Fibroblast of skin of left biceps (primary cell): ENCODE measurements at regions not wholly inside any gene's neighbourhood (a gene's known extent, or its start where the extent isn't known, plus 50 kb on each side); places are given as distances from the start of the nearest gene placed in this dataset.
A peak's percentile ranks its signal among the peaks of the same experiment; 100 is the strongest.
"Not testable (repeated sequence)": the region's sequence is repeated elsewhere in the genome, so short reads cannot be mapped to it uniquely, and the experiment has no call there.

Experiments
- DNase-seq, 2 experiments: peaks; one replicate each; pipeline ENCODE4 v3.0.0-alpha.2; 2013; ENCODE audit warnings: low read depth in 2 of 2

- DNase-seq: no peak
Measured at GRCh38 chr2:160792837-160793236, 299.2 kb upstream of the RBMS1 start.

- DNase-seq: no peak
Measured at GRCh38 chr2:160794926-160795325, 301.3 kb upstream of the RBMS1 start.

- no peak for DNase-seq
Measured at GRCh38 chr2:160803881-160804280, 310.3 kb upstream of the RBMS1 start.

- no peak for DNase-seq
Measured at GRCh38 chr2:160810406-160810805, 316.8 kb upstream of the RBMS1 start.

GRCh38 chr2:160812830-160813505 lies 319.4 kb upstream of the RBMS1 start:
- no peak for DNase-seq

GRCh38 chr2:160813506-160813858 lies 319.9 kb upstream of the RBMS1 start:
- DNase-seq: no peak

GRCh38 chr2:160816916-160817499 lies 323.4 kb upstream of the RBMS1 start:
- DNase-seq: no peak

GRCh38 chr2:160820691-160821090 lies 327.1 kb upstream of the RBMS1 start:
- DNase-seq: no peak

- no peak for DNase-seq
Measured at GRCh38 chr2:160822006-160822405, 328.4 kb upstream of the RBMS1 start.

- DNase-seq: no peak
Measured at GRCh38 chr2:160825433-160825832, 331.8 kb upstream of the RBMS1 start.

- DNase-seq: no peak
Measured at GRCh38 chr2:160826496-160826895, 332.9 kb upstream of the RBMS1 start.

GRCh38 chr2:160828076-160828475 lies 332.2 kb upstream of the TANK start:
- no peak for DNase-seq

- DNase-seq: not testable (repeated sequence)
Measured at GRCh38 chr2:160832381-160832780, 327.8 kb upstream of the TANK start.

GRCh38 chr2:160835166-160835565 lies 325.1 kb upstream of the TANK start:
- DNase-seq: no peak

- peak; percentile 96 for DNase-seq
Measured at GRCh38 chr2:160836755-160837154, 323.5 kb upstream of the TANK start.

- DNase-seq: no peak
Measured at GRCh38 chr2:160837416-160837815, 322.8 kb upstream of the TANK start.

- no peak for DNase-seq
Measured at GRCh38 chr2:160838147-160838546, 322.1 kb upstream of the TANK start.

- DNase-seq: no peak
Measured at GRCh38 chr2:160838691-160839090, 321.5 kb upstream of the TANK start.

GRCh38 chr2:160842286-160842685 lies 317.9 kb upstream of the TANK start:
- no peak for DNase-seq

GRCh38 chr2:160859096-160859495 lies 301.1 kb upstream of the TANK start:
- DNase-seq: no peak

GRCh38 chr2:160862226-160862625 lies 298.0 kb upstream of the TANK start:
- no peak for DNase-seq

- no peak for DNase-seq
Measured at GRCh38 chr2:160868891-160869290, 291.3 kb upstream of the TANK start.

GRCh38 chr2:160869411-160869810 lies 290.8 kb upstream of the TANK start:
- peak; percentile 92 to 94 for DNase-seq
